ENCODE measurements at regions not wholly inside any gene's neighbourhood (a gene's known extent, or its start where the extent isn't known, plus 50 kb on each side); places are given as distances from the start of the nearest gene placed in this dataset.

DNA sequence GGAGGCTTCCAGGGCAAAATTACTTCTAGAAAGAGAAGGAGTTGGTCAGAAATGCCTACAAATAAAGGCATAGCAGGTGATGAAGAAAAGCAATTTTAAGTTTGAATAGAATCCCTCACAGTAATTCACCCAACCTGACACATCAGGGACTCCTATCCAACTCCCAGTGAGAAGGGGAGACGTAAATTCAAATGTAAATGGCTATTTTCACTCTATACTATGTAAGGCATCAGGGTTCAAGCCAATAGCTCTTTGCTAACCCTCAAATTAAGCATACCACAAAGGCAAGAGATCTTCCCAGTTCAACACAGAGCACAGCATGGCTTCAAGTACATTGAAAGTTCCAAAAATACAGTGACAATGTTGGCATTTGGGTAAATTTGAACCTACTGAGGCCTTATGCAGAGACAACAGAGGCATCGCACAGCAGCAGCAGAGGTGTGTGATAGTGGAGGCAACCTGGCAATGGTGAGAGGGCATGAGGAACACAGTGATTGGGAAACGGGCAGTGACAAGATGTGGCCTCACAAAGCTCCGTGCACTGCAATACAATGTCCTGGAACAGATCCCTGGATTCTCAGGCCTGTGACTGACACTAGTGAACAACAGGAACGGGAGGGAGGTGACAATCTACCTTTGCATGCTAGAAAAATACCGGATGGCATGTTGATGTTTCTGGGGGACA is 95.7 kb downstream of the VSTM2A start:
- WGBS, 2 donors = 60 to 66% methylated on average over 6 of the region's 6 CpGs
- Histone ChIP-seq H3K4me1 (no peaks in the 10 kb centered on the region), H3K27ac (no peak overlapping the region), H3K27me3 (no peaks in the 10 kb centered on the region), H3K9me3 (no peaks in the 10 kb centered on the region), H3K36me3 (no peaks in the 10 kb centered on the region), H3K4me3 (no peak overlapping the region)
- DNase-seq (no peak), ATAC-seq (ENCODE audit: low FRiP score in 2 of 2) (no peak)
- TF ChIP-seq EP300 (IDR thresholded peaks at IDR 0.05) (no peak), POLR2A (IDR thresholded peaks at IDR 0.05) (no peak), POLR2AphosphoS5 (IDR thresholded peaks at IDR 0.05) (no peak)
- TF ChIP-seq, protein P1, sequence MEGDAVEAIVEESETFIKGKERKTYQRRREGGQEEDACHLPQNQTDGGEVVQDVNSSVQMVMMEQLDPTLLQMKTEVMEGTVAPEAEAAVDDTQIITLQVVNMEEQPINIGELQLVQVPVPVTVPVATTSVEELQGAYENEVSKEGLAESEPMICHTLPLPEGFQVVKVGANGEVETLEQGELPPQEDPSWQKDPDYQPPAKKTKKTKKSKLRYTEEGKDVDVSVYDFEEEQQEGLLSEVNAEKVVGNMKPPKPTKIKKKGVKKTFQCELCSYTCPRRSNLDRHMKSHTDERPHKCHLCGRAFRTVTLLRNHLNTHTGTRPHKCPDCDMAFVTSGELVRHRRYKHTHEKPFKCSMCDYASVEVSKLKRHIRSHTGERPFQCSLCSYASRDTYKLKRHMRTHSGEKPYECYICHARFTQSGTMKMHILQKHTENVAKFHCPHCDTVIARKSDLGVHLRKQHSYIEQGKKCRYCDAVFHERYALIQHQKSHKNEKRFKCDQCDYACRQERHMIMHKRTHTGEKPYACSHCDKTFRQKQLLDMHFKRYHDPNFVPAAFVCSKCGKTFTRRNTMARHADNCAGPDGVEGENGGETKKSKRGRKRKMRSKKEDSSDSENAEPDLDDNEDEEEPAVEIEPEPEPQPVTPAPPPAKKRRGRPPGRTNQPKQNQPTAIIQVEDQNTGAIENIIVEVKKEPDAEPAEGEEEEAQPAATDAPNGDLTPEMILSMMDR (IDR thresholded peaks at IDR 0.05) = no peak

DNA sequence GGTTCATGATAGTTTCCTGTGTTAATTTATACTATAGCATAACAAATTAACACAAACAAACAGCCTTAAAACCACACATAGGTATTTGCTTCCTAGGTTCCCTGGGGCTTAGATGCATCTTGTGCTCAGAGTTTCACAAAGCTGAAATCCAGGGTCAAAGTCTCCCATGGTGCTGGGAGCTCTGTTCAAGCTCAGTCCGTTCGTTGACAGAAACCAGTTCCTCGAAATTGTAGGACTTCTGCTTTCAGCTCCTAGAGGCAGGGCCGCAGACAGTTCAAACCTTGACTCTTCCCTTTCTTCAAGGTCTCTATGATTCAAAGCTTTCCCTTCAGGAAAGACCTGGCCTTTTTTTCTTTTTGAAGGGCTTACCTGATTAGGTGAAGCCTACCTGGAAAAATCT is 90.5 kb downstream of the VSTM2A start:
- no peak for DNase-seq
- Histone ChIP-seq H3K27me3 (no peaks in the 10 kb centered on the region), H3K27ac (no peak overlapping the region), H3K4me1 (no peaks in the 10 kb centered on the region), H3K4me3 (no peak overlapping the region), H3K9me3 (no peaks in the 10 kb centered on the region), H3K36me3 (no peaks in the 10 kb centered on the region)
- ATAC-seq (ENCODE audit: low FRiP score in 2 of 2) = no peak
- 41 to 52% methylated on average over 4 of the region's 4 CpGs for WGBS, 2 donors
- TF ChIP-seq POLR2A (IDR thresholded peaks at IDR 0.05) (no peak), POLR2AphosphoS5 (IDR thresholded peaks at IDR 0.05) (no peak), EP300 (IDR thresholded peaks at IDR 0.05) (no peak)
- TF ChIP-seq, protein P1 (IDR thresholded peaks at IDR 0.05) = no peak

DNA sequence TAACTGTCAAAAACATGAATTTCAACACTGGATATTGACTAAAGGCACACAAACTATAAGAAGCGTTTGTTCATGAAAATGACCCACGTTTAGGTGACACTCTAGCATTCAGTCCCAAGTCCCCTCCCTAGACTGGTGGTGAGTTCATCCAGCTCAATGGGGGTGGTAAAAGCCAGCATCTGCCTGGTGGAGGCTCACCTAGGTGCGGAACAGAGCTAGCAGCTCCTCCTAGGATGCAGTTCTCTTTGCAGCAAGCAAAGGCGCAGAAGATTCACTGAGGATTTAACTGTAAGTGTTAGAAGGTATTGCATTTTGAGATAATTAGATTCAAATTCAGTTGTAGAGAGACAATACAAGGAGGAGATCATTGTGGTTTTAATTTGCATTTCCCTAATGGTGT is 87.6 kb downstream of the VSTM2A start:
- Histone ChIP-seq H3K36me3 (no peaks in the 10 kb centered on the region), H3K27me3 (no peaks in the 10 kb centered on the region), H3K4me1 (no peaks in the 10 kb centered on the region), H3K4me3 (no peak overlapping the region), H3K27ac (no peak overlapping the region), H3K9me3 (no peaks in the 10 kb centered on the region)
- no peak for DNase-seq
- TF ChIP-seq EP300 (IDR thresholded peaks at IDR 0.05) (no peak), POLR2A (IDR thresholded peaks at IDR 0.05) (no peak), POLR2AphosphoS5 (IDR thresholded peaks at IDR 0.05) (no peak)
- TF ChIP-seq, protein P1 (IDR thresholded peaks at IDR 0.05) = no peak
- 58 to 67% methylated on average over 4 of the region's 4 CpGs for WGBS, 2 donors
- no peak for ATAC-seq (ENCODE audit: low FRiP score in 2 of 2)

DNA sequence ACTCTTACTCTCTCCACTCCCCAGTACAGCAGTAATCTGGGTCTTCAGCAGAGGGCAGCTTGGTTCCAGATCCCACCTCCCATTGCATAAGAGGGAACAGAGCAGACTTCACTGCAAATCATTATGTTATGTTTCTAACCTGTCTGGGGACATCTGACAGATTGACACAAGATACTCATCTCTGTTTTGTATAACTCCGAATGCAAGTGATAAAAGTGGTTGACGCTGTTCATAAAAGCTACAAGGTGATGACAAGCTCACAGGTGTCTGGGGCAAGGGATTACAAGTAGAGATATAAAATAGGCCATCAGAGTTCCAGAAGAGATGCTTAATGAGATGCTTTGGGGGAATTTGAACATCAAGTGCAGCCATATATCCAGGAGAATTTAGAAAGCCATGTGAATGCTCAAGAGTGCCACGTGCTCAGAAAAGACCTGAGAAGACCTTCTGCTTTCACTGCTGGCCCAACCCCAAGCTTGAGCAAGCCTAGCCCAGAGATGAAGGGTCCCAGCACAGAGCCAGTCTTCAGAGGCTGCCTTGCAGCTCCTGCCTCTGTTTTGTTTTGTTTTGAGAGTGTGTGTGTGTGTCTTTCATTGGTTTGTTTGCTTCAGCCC is 80.6 kb downstream of the VSTM2A start:
- H3K27me3 ChIP-seq = no peaks in the 10 kb centered on the region
- no peaks in the 10 kb centered on the region for H3K36me3 ChIP-seq
- TF ChIP-seq, protein P1 (IDR thresholded peaks at IDR 0.05) = no peak
- TF ChIP-seq POLR2AphosphoS5 (IDR thresholded peaks at IDR 0.05) (no peak), POLR2A (IDR thresholded peaks at IDR 0.05) (no peak), EP300 (IDR thresholded peaks at IDR 0.05) (no peak)
- no peak overlapping the region for H3K4me3 ChIP-seq
- H3K27ac ChIP-seq = no peak overlapping the region
- H3K9me3 ChIP-seq = no peaks in the 10 kb centered on the region
- ATAC-seq (ENCODE audit: low FRiP score in 2 of 2) (no peak), DNase-seq (no peak)
- WGBS, 2 donors = 79 to 80% methylated on average over 3 of the region's 3 CpGs
- H3K4me1 ChIP-seq = no peaks in the 10 kb centered on the region

Data from upper lobe of left lung (tissue), 6 donors.